Esophagus muscularis mucosa (tissue), 4 donors: ENCODE measurements at regions not wholly inside any gene's neighbourhood (a gene's known extent, or its start where the extent isn't known, plus 50 kb on each side); places are given as distances from the start of the nearest gene placed in this dataset.

Experiments used
- EP300 ChIP-seq: sonication (generic); formaldehyde crosslinking; IDR thresholded peaks from one replicate; pipeline ENCODE4 v1.6.1; 2017; ENCODE audit warnings: antibody characterized with exemption
- POLR2A ChIP-seq: fragments of 450-650 bp; IDR thresholded peaks from one replicate; pipeline ENCODE4 v1.6.1; 2017; ENCODE audit warnings: antibody characterized with exemption, moderate library complexity, mild to moderate bottlenecking, low read depth
- POLR2AphosphoS5 ChIP-seq, 2 donors: sonication (generic); formaldehyde crosslinking; IDR thresholded peaks; one replicate each; pipeline ENCODE4 v1.6.1; 2017; ENCODE audit warnings: antibody characterized with exemption in 2 of 2
- TF ChIP-seq, protein P1 (sequence below), 3 experiments: fragments of 200-600 bp in 2 of 3; fragments of 450-650 bp in 1 of 3; sonication (generic) in 2 of 3; IDR thresholded peaks; one replicate each; pipeline ENCODE4 v1.5.1; 2017 to 2019; ENCODE audit warnings: antibody characterized with exemption in 3 of 3, mild to moderate bottlenecking in 2 of 3, moderate library complexity in 1 of 3

DNA sequence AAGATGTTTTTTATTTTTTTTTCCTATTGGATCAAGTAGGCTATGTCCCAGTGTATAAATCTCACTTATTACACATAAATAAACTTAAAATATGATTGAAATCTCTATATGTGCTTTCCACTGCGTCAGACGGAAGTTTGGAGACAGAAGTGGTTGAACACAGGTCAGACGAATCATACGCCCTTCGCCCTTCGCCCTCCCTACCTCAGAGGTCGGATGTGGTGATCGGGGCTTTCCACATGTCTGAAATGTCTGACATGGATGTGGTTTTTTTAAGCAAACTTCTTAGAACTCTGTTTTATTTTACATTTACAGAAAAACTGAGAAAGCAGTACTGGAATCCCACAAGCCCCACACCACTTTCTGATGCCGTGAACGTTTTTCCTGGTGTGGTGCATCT, 344.4 kb downstream of the THBS2 start:
- TF ChIP-seq POLR2A (no peak), POLR2AphosphoS5 (IDR thresholded peaks at IDR 0.05) (no peak), EP300 (no peak)
- TF ChIP-seq, protein P1, sequence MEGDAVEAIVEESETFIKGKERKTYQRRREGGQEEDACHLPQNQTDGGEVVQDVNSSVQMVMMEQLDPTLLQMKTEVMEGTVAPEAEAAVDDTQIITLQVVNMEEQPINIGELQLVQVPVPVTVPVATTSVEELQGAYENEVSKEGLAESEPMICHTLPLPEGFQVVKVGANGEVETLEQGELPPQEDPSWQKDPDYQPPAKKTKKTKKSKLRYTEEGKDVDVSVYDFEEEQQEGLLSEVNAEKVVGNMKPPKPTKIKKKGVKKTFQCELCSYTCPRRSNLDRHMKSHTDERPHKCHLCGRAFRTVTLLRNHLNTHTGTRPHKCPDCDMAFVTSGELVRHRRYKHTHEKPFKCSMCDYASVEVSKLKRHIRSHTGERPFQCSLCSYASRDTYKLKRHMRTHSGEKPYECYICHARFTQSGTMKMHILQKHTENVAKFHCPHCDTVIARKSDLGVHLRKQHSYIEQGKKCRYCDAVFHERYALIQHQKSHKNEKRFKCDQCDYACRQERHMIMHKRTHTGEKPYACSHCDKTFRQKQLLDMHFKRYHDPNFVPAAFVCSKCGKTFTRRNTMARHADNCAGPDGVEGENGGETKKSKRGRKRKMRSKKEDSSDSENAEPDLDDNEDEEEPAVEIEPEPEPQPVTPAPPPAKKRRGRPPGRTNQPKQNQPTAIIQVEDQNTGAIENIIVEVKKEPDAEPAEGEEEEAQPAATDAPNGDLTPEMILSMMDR (IDR thresholded peaks at IDR 0.05) = no peak
